Midbrain (tissue), 1 donor: ENCODE measurements at regions not wholly inside any gene's neighbourhood (a gene's known extent, or its start where the extent isn't known, plus 50 kb on each side); places are given as distances from the start of the nearest gene placed in this dataset.
"Not testable (repeated sequence)": the region's sequence is repeated elsewhere in the genome, so short reads cannot be mapped to it uniquely, and the experiment has no call there.

ENCODE experiments used
- DNase-seq: peaks from one replicate; lab custom pipeline; 2025; lab: John Stamatoyannopoulos, UW

GRCh38 chr2:8549942-8550341, 131.9 kb upstream of the ID2 start:
- DNase-seq = no peak

- DNase-seq = no peak
Measured at GRCh38 chr2:8550481-8550880, 131.4 kb upstream of the ID2 start.

- no peak for DNase-seq
Measured at GRCh38 chr2:8550937-8551621, 130.8 kb upstream of the ID2 start.

GRCh38 chr2:8551622-8552074, 130.2 kb upstream of the ID2 start:
- DNase-seq = no peak

- no peak for DNase-seq
Measured at GRCh38 chr2:8552293-8552801, 129.5 kb upstream of the ID2 start.

GRCh38 chr2:8553643-8554042, 128.2 kb upstream of the ID2 start:
- no peak for DNase-seq

- DNase-seq = no peak
Measured at GRCh38 chr2:8554296-8554806, 127.5 kb upstream of the ID2 start.

- no peak for DNase-seq
Measured at GRCh38 chr2:8555543-8555942, 126.3 kb upstream of the ID2 start.

- DNase-seq = no peak
Measured at GRCh38 chr2:8558096-8558495, 123.8 kb upstream of the ID2 start.

GRCh38 chr2:8558956-8559355, 122.9 kb upstream of the ID2 start:
- no peak for DNase-seq

- no peak for DNase-seq
Measured at GRCh38 chr2:8559805-8560204, 122.1 kb upstream of the ID2 start.

GRCh38 chr2:8561692-8562091, 120.2 kb upstream of the ID2 start:
- not testable (repeated sequence) for DNase-seq

- DNase-seq = no peak
Measured at GRCh38 chr2:8563814-8564474, 117.9 kb upstream of the ID2 start.

- no peak for DNase-seq
Measured at GRCh38 chr2:8564475-8564874, 117.4 kb upstream of the ID2 start.

- no peak for DNase-seq
Measured at GRCh38 chr2:8565399-8566154, 116.3 kb upstream of the ID2 start.

- DNase-seq = no peak
Measured at GRCh38 chr2:8566155-8566670, 115.6 kb upstream of the ID2 start.

- DNase-seq = no peak
Measured at GRCh38 chr2:8566774-8567468, 114.9 kb upstream of the ID2 start.

- no peak for DNase-seq
Measured at GRCh38 chr2:8567469-8568260, 114.2 kb upstream of the ID2 start.

GRCh38 chr2:8568543-8569302, 113.1 kb upstream of the ID2 start:
- DNase-seq = no peak

GRCh38 chr2:8569332-8569930, 112.4 kb upstream of the ID2 start:
- DNase-seq = no peak
